ENCODE measurements at regions not wholly inside any gene's neighbourhood (a gene's known extent, or its start where the extent isn't known, plus 50 kb on each side); places are given as distances from the start of the nearest gene placed in this dataset.

- TF ChIP-seq, protein P1, sequence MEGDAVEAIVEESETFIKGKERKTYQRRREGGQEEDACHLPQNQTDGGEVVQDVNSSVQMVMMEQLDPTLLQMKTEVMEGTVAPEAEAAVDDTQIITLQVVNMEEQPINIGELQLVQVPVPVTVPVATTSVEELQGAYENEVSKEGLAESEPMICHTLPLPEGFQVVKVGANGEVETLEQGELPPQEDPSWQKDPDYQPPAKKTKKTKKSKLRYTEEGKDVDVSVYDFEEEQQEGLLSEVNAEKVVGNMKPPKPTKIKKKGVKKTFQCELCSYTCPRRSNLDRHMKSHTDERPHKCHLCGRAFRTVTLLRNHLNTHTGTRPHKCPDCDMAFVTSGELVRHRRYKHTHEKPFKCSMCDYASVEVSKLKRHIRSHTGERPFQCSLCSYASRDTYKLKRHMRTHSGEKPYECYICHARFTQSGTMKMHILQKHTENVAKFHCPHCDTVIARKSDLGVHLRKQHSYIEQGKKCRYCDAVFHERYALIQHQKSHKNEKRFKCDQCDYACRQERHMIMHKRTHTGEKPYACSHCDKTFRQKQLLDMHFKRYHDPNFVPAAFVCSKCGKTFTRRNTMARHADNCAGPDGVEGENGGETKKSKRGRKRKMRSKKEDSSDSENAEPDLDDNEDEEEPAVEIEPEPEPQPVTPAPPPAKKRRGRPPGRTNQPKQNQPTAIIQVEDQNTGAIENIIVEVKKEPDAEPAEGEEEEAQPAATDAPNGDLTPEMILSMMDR (IDR thresholded peaks at IDR 0.05), result no peak
- H3K4me3 Mint-ChIP-seq, result no peak overlapping the region
- peaks cover 6% of the 10 kb centered on the region for H3K27me3 Mint-ChIP-seq (ENCODE audit: insufficient read depth)
- no peak for DNase-seq
- H3K9me3 Mint-ChIP-seq, result no peaks in the 10 kb centered on the region
- H3K4me1 Mint-ChIP-seq (ENCODE audit: low read depth), result peaks cover 9% of the 10 kb centered on the region
- H3K27ac Mint-ChIP-seq, result no peak overlapping the region
- H3K36me3 Mint-ChIP-seq (ENCODE audit: low read depth), result no peaks in the 10 kb centered on the region
Observed at GRCh38 chr3:87161851-87162250, 65.3 kb upstream of the CHMP2B start.

DNA sequence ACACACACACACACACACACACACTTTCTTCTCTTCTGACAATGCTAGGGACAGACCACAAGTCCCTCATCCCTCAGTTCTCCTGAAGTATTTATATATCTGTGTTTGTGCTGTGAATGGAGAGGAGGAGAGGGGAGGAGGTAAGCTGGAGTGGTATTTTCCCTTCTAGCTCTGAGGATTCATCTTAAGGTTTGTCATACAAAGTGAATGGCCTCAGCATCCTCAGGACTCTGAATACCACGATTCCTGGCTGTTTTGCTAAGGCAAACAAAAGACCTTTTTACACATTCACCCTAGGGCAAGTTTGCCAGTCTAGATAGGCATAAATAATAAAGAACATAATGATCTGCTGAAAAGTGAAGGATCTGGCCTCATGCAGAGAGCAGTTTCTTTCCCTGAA lies 65.7 kb upstream of the CHMP2B start:
- TF ChIP-seq, protein P1 (IDR thresholded peaks at IDR 0.05), result no peak
- no peak overlapping the region for H3K4me3 Mint-ChIP-seq
- H3K27ac Mint-ChIP-seq, result no peak overlapping the region
- no peak for DNase-seq
- no peaks in the 10 kb centered on the region for H3K36me3 Mint-ChIP-seq (ENCODE audit: low read depth)
- H3K9me3 Mint-ChIP-seq, result no peaks in the 10 kb centered on the region
- H3K27me3 Mint-ChIP-seq (ENCODE audit: insufficient read depth), result peaks cover 8% of the 10 kb centered on the region
- H3K4me1 Mint-ChIP-seq (ENCODE audit: low read depth), result peaks cover 9% of the 10 kb centered on the region

DNA sequence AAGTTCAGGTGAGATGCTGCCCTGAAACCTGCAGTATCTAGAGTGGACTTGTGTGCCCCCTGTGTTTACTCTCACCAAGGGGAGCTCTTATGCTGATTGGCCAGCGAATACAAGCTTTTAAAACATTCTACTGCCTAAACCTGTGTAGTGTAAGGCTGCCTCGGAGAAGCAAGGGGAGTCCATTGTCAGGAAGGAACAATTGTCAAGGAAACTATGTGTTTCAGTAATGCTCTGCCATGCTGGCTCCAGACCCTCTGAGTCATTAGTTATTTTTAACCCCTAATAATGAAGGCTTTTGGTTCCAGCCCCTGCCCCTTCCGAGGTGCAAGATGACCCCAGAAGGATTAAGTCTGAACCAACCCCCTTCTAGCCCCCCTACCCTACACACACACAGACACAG lies 66.1 kb upstream of the CHMP2B start:
- Mint-ChIP-seq H3K27ac (no peak overlapping the region), H3K4me1 (ENCODE audit: low read depth) (peaks cover 9% of the 10 kb centered on the region), H3K27me3 (ENCODE audit: insufficient read depth) (peaks cover 8% of the 10 kb centered on the region), H3K36me3 (ENCODE audit: low read depth) (no peaks in the 10 kb centered on the region), H3K9me3 (no peaks in the 10 kb centered on the region), H3K4me3 (no peak overlapping the region)
- DNase-seq, result no peak
- TF ChIP-seq, protein P1 (IDR thresholded peaks at IDR 0.05), result no peak

DNA sequence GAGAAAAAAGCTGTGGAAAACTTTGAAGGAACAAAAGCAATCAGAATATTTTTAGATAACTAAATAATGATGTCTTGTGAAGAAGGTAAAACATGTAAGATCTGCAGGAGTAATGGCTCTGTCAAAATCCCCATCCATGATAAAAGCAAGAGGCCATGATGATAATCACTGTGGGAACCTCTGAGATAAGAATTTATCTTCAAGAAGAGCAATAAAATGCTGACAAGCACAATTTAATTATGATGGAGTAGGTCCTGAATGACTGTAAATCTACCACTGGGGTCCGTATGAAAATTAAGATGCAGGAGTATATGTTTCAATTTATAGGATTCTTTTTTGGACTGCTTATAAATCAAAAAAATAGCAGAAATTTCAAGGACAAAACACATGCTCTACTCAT lies 68.3 kb upstream of the CHMP2B start:
- Mint-ChIP-seq H3K4me3 (no peak overlapping the region), H3K27ac (no peak overlapping the region), H3K9me3 (no peaks in the 10 kb centered on the region), H3K27me3 (ENCODE audit: insufficient read depth) (peaks cover 11% of the 10 kb centered on the region), H3K36me3 (ENCODE audit: low read depth) (no peaks in the 10 kb centered on the region), H3K4me1 (ENCODE audit: low read depth) (peaks cover 9% of the 10 kb centered on the region)
- DNase-seq, result no peak
- TF ChIP-seq, protein P1 (IDR thresholded peaks at IDR 0.05), result no peak

GRCh38 chr3:87148020-87148419 lies 79.1 kb upstream of the CHMP2B start:
- DNase-seq, result no peak
- H3K27me3 Mint-ChIP-seq (ENCODE audit: insufficient read depth), result no peaks in the 10 kb centered on the region; the same call in none of the 2 replicates
- 0 out of 2 replicates have a peak, but pooled peaks cover 4% of the 10 kb centered on the region for H3K36me3 Mint-ChIP-seq (ENCODE audit: low read depth)
- H3K4me1 Mint-ChIP-seq (ENCODE audit: low read depth), result peaks cover 5% of the 10 kb centered on the region; the same call in 1 of the 2 replicates
- no peak overlapping the region for H3K4me3 Mint-ChIP-seq
- no peak overlapping the region for H3K27ac Mint-ChIP-seq
- H3K9me3 Mint-ChIP-seq, result peaks cover 3% of the 10 kb centered on the region
- TF ChIP-seq, protein P1 (IDR thresholded peaks at IDR 0.05), result no peak

DNA sequence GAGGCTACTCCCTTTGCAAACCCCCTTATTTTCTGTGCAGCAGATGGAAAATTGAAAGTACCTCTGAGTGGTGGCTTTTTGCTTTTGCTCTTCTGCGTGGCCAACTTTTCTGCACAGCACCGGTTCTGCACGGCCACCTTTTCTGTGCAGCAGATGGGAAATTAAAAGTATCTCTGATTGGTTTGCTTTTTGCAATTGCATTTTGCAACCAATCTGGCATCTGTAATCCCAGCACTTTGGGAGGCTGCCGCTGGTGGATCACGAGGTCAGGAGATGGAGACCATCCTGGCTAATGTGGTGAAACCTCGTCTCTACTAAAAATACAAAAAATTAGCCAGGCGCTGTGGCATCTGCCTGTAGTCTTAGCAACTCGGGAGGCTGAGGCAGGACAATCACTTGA lies 79.5 kb upstream of the CHMP2B start:
- TF ChIP-seq, protein P1 (IDR thresholded peaks at IDR 0.05), result no peak
- no peak overlapping the region for H3K27ac Mint-ChIP-seq
- 0 out of 2 replicates have a peak, but pooled peaks cover 4% of the 10 kb centered on the region for H3K36me3 Mint-ChIP-seq (ENCODE audit: low read depth)

More for the DNA sequence above, 79.5 kb upstream of the CHMP2B start:
- Mint-ChIP-seq H3K9me3 (peaks cover 3% of the 10 kb centered on the region), H3K4me3 (peak overlapping the region; percentile 20; the same call in 1 of the 2 replicates), H3K27me3 (ENCODE audit: insufficient read depth) (no peaks in the 10 kb centered on the region; the same call in none of the 2 replicates), H3K4me1 (ENCODE audit: low read depth) (peaks cover 5% of the 10 kb centered on the region; the same call in 1 of the 2 replicates)
- DNase-seq, result no peak

All from HFFc6 (cell line).